ENCODE measurements at regions not wholly inside any gene's neighbourhood (a gene's known extent, or its start where the extent isn't known, plus 50 kb on each side); places are given as distances from the start of the nearest gene placed in this dataset.
A peak's percentile ranks its signal among the peaks of the same experiment; 100 is the strongest.

- no peak for TF ChIP-seq CTCF (IDR thresholded peaks at IDR 0.05; ENCODE audit: extremely low read depth, missing control alignments)
Observed at GRCh38 chr5:110894805-110895204, 156.0 kb downstream of the SLC25A46 start.

GRCh38 chr5:110896901-110897300, 158.1 kb downstream of the SLC25A46 start:
- DNase-seq (ENCODE audit: low spot score): no peak
- TF ChIP-seq CTCF (IDR thresholded peaks at IDR 0.05; ENCODE audit: extremely low read depth, missing control alignments): no peak

More at GRCh38 chr5:110894805-110895204, 156.0 kb downstream of the SLC25A46 start:
- no peak for DNase-seq (ENCODE audit: low spot score)

GRCh38 chr5:110899566-110900412, 161.0 kb downstream of the SLC25A46 start:
- TF ChIP-seq CTCF (IDR thresholded peaks at IDR 0.05; ENCODE audit: extremely low read depth, missing control alignments): no peak
- DNase-seq (ENCODE audit: low spot score): peak; percentile 23

- TF ChIP-seq CTCF (IDR thresholded peaks at IDR 0.05; ENCODE audit: extremely low read depth, missing control alignments): no peak
- no peak for DNase-seq (ENCODE audit: low spot score)
Observed at GRCh38 chr5:110900829-110901228, 162.0 kb downstream of the SLC25A46 start.

- no peak for TF ChIP-seq CTCF (IDR thresholded peaks at IDR 0.05; ENCODE audit: extremely low read depth, missing control alignments)
- DNase-seq (ENCODE audit: low spot score): no peak
Observed at GRCh38 chr5:110903966-110904365, 165.2 kb downstream of the SLC25A46 start.

GRCh38 chr5:110908848-110909247, 162.7 kb upstream of the TSLP start:
- no peak for DNase-seq (ENCODE audit: low spot score)
- no peak for TF ChIP-seq CTCF (IDR thresholded peaks at IDR 0.05; ENCODE audit: extremely low read depth, missing control alignments)

GRCh38 chr5:110909415-110909814, 162.1 kb upstream of the TSLP start:
- DNase-seq (ENCODE audit: low spot score): no peak
- TF ChIP-seq CTCF (IDR thresholded peaks at IDR 0.05; ENCODE audit: extremely low read depth, missing control alignments): no peak

Measured in GM20000 (cell line).